RCC 7860 (cell line): ENCODE measurements at regions not wholly inside any gene's neighbourhood (a gene's known extent, or its start where the extent isn't known, plus 50 kb on each side); places are given as distances from the start of the nearest gene placed in this dataset.
A peak's percentile ranks its signal among the peaks of the same experiment; 100 is the strongest.
"Not testable (repeated sequence)": the region's sequence is repeated elsewhere in the genome, so short reads cannot be mapped to it uniquely, and the experiment has no call there.

Experiments used
- DNase-seq: peaks from one replicate; pipeline ENCODE4 v3.0.0-alpha.2; 2015; ENCODE audit warnings: low spot score
- FAIRE-seq: peaks from 2 replicates; lab custom pipeline; 2012; peaks lifted over from hg19 to GRCh38; lab: Jason Lieb, UNC

DNA sequence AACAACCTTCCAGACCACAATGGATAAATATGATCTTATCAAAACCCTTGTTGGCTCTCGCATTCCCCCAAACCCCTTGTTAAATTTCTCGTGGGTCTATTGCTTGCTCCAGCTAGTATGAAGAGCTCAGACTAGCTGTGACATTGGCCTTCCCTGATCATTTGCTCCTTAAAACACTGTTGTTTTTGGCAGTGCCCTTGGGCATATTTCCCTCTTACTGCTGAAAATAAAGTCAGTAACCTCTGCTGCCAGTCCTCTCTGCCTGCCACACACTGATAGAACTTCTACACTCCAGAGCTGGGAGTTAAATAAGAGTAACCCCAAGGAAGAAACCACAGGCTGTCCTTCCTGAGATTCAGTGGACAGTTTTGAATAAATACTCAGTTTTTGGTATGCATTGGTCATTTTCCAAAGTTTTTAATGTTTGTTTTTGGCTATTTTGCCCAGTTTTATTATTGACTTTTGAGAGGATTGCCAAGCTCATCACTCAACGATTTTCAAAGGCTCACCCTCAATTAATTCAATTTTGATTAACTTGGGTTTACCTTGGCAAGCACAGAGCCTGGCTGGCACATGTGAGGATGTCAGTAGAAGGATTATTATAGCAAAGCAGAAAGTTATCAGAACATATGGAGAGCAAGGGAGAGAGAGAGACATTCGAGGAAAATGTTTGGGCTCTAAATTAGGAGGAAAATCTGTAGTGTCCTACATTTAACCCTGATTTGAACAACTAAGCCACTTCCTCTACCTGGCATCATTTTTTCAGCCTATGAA is 84.3 kb upstream of the SYN3 start:
- DNase-seq (no peak), FAIRE-seq (no peak)

DNA sequence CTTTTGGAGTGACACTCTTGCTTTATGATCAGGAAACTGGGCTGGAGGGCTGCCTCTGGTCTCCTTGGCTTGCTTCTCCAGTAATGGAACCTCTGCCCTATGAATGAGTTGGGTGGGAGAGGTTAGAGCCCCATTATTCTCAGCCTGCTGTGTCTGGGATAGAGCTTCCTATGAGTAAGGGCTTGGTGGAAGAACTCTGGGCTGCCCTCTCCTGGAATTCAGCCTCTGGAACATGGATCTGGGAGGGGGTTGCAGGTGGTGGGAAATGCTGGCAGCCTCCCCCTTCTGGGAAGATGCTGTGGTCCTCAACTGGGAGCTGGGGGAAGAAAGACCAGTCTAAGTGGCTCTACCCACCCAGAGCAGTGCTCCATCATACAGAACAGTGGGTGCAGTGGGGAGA is 81.8 kb upstream of the SYN3 start:
- FAIRE-seq (no peak), DNase-seq (no peak)

DNA sequence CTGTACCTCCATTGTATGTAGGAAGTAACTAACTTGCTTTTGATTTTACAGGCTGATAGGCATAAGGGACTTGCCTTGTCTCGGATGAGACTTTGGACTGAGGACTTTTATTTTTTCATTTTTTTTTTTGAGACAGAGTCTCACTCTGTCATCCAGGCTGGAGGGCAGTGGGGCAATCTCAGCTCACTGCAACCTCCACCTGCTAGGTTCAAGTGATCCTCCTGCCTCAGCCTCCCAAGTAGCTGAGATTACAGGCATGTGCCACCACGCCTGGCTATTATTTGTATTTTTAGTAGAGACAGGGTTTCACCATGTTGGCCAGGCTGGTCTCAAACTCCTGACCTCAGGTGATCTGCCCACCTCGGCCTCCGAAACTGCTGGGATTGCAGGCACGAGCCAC is 80.2 kb upstream of the SYN3 start:
- DNase-seq, FAIRE-seq: not testable (repeated sequence)

DNA sequence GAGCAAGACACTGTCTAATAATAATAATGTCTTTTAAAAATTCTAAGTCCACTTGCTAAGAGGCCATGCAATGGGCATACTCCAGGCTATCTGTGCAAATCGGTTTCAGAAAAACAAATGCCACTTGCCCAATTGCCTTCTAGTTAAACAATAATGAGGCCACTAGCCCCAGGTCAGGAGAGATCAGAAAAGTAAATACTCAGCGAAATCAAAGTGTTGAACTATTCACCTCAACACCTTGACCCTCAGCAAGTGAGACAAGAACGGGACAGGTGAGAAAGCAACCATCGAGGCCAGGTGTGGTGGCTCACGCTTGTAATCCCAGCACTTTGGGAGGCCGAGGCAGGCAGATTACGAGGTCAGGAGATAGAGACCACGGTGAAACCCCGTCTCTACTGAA is 72.3 kb upstream of the SYN3 start:
- FAIRE-seq (no peak), DNase-seq (no peak)

DNA sequence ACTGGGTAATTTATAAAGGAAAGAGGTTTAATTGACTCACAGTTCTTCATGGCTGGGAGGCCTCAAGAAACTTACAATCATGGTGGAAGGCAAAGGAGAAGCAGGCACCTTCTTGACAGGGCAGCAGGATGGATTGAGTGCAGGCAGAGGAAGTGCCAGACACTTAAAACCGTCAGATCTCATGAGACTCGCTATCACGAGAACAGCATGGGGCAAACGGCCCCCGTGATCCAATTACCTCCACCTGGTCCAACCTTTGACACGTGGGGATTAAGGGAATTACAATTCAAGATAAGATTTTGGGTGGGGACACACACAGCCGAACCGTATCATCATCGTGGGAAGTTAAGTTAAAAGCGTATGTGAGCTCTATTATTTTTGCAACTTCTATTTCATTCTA is 71.4 kb upstream of the SYN3 start:
- DNase-seq (no peak), FAIRE-seq (no peak)

GRCh38 chr22:33126881-33127280 is 68.7 kb upstream of the SYN3 start:
- no peak for FAIRE-seq

GRCh38 chr22:33124471-33124870 is 66.3 kb upstream of the SYN3 start:
- FAIRE-seq (no peak), DNase-seq (no peak)

More at GRCh38 chr22:33126881-33127280, 68.7 kb upstream of the SYN3 start:
- DNase-seq = no peak

DNA sequence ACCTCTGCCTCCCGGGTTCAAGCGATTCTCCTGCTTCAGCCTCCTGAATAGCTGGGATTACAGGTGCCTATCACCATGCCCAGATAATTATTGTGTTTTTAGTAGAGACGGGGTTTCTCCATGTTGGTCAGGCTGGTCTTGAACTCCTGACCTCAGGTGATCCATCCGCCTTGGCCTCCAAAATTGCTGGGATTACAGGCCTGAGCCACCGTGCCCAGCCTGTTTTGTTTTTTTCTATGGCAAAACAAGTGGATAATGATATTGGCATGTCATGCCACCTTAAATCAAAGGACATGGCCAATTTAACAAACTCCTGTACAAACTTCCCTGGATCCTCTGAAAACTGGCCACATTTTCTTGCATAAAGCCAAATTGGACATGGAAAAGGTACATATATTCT is 64.3 kb upstream of the SYN3 start:
- not testable (repeated sequence) for FAIRE-seq, DNase-seq

GRCh38 chr22:33119044-33119443 is 60.9 kb upstream of the SYN3 start:
- DNase-seq (no peak), FAIRE-seq (no peak)

- no peak for FAIRE-seq
- no peak for DNase-seq
Measured at GRCh38 chr22:33117821-33118220, 59.6 kb upstream of the SYN3 start.

- DNase-seq = peak; percentile 10
- no peak for FAIRE-seq
Measured at GRCh38 chr22:33116841-33117547, 58.8 kb upstream of the SYN3 start.

GRCh38 chr22:33114565-33114964 is 56.4 kb upstream of the SYN3 start:
- FAIRE-seq (no peak), DNase-seq (no peak)

DNA sequence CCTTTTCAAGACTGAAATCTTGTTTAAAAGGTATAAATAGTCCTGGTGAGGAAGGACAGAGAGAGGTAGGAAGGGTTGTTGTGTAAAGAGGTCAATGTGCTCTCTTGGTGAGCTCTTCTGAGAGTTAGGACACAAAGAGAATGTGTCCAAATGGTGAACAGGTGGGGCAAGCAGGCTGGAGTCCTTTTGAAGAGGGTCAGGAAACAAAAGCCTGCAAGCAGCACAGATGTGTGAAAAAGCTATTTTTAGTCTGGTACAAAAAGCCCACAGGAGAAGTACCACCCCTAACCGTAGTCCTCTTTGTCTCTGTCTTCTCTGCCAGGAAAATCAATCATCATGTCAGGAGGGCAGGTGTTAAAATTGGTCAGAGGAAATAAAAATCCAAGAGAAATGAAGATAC is 54.4 kb upstream of the SYN3 start:
- no peak for DNase-seq

GRCh38 chr22:33111491-33111890 is 53.3 kb upstream of the SYN3 start:
- DNase-seq = no peak
- no peak for FAIRE-seq

More for the DNA sequence above, 54.4 kb upstream of the SYN3 start:
- no peak for FAIRE-seq

GRCh38 chr22:33110562-33111163 is 52.5 kb upstream of the SYN3 start:
- FAIRE-seq = no peak
- DNase-seq = no peak

DNA sequence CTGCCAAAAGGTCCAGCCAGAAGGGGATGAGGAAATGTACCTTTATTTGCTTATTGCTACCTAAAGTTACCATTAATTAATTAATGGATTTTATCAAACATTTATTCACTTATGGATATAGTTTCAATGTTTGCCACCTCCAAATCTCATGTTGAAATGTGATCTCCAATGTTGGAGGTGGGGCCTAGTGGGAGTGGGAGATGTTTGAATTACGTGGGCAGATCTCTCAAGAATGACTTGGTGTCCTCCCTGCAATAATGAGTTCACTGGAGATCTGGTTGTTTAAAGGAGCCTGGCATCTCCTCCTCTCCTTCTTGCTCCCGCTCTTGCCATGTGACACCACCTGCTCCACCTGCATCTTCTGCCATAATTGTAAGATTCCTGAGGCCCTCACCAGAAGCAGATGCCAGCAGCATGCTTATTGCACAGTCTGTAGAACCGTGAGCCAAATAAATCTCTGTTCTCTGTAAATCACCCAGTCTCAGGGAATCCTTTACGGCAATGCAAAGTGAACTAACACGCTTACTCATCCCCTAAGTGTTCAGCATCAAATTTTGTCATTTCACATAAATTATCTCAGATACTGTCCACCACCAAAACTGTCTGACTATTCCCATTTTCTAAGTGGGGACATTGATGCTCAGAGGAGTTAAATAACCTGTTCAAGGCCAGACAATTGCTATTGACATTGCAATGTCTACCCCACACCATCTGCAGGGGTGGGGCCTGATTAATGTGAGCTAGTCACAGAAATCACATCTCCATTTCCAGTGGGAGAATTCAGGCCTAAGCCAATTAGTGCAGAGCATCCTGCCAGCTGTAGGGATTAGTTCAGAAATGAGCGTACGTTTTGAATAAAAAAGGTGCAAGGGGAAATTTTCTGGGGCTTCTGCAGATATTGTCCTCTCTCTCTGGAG is 51.6 kb upstream of the SYN3 start:
- no peak for FAIRE-seq
- no peak for DNase-seq

DNA sequence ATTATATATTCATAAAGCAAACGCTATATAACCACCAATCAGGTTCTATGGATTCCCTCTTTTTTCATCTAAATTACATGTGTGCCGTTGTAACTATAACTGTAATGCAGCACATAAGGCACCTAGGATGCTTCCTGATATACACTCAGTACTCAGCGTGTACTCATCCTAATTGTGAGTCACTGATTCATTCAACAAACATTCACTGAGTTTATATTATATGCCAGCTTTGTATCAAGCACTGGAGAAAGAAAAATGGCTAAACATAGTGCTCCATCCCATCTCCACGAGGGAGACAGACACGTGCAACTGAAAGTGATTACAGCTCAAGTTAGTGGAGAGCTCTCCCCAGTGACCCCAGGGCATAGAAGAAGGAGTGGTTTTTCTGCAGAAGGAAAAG is 49.9 kb upstream of the SYN3 start:
- no peak for FAIRE-seq

More for the DNA sequence above, 49.9 kb upstream of the SYN3 start:
- DNase-seq = no peak
